ENCODE measurements at regions not wholly inside any gene's neighbourhood (a gene's known extent, or its start where the extent isn't known, plus 50 kb on each side); places are given as distances from the start of the nearest gene placed in this dataset.

GRCh38 chr16:85461022-85461813, 151.9 kb upstream of the GSE1 start:
- TF ChIP-seq CTCF (IDR thresholded peaks at IDR 0.05; ENCODE audit: insufficient read depth, low read depth, low read length) (no peak), EZH2 (IDR thresholded peaks at IDR 0.05; ENCODE audit: insufficient read depth, low read length) (no peak)
